ENCODE measurements at regions not wholly inside any gene's neighbourhood (a gene's known extent, or its start where the extent isn't known, plus 50 kb on each side); places are given as distances from the start of the nearest gene placed in this dataset.

DNA sequence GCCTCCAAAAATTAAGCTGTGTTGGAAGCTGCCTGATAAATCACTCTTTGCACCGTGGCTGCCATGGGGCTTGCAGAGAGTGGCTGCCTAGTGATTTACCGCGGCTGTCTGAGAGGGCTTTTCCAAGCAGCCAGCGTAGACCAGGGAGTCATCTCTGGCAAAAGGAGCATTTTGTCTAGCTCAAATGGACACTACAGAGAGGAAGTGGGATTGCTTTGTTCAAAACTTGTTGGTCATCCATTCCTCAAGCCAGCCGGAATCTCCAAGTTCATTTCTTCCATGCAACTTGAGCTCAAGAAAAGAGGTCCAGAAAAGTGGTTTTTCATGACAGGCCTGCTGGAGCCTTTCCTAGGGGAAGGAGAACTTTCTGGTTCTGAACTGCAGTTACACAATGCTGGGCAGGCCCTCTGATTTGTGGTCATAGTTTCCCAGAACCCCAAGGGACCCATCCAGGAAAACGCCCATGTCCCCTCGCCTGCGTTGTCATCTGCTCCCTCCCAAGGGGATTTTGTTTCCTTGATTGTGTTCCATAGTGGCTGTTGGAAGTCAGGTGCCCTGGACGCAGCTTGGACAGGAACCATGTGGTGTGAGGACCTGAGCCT, 108.1 kb downstream of the TRIB2 start:
- H3K4me2 ChIP-seq (ENCODE audit: low read depth, low read length) = no peak overlapping the region
- H2AFZ ChIP-seq (ENCODE audit: low read length) = no peak overlapping the region
- H3K27me3 ChIP-seq (replicated peaks; ENCODE audit: insufficient read depth, low read length) = no peaks in the 10 kb centered on the region
- H3K79me2 ChIP-seq (ENCODE audit: low read length) = no peaks in the 10 kb centered on the region
- H3K36me3 ChIP-seq (replicated peaks; ENCODE audit: insufficient read depth, low read length) = no peaks in the 10 kb centered on the region
- H3K27ac ChIP-seq (ENCODE audit: low read length) = no peak overlapping the region
- no peaks in the 10 kb centered on the region for H3K9me2 ChIP-seq (replicated peaks; ENCODE audit: insufficient read depth, low read length)
- H3K9ac ChIP-seq (ENCODE audit: low read length) = no peak overlapping the region
- no peaks in the 10 kb centered on the region for H4K20me1 ChIP-seq (ENCODE audit: insufficient read depth, low read length)
- H3K4me3 ChIP-seq (ENCODE audit: low read length) = no peak overlapping the region
- H3K9me3 ChIP-seq (replicated peaks; ENCODE audit: insufficient read depth, low read length) = no peaks in the 10 kb centered on the region
- no peaks in the 10 kb centered on the region for H3F3A ChIP-seq (ENCODE audit: insufficient read depth, low read length)
- no peaks in the 10 kb centered on the region for H3K4me1 ChIP-seq (ENCODE audit: low read length)
- DNase-seq = no peak
- no peak for TF ChIP-seq EZH2 (optimal IDR thresholded peaks at IDR 0.05; ENCODE audit: low read depth, low read length)
- TF ChIP-seq, protein P1, sequence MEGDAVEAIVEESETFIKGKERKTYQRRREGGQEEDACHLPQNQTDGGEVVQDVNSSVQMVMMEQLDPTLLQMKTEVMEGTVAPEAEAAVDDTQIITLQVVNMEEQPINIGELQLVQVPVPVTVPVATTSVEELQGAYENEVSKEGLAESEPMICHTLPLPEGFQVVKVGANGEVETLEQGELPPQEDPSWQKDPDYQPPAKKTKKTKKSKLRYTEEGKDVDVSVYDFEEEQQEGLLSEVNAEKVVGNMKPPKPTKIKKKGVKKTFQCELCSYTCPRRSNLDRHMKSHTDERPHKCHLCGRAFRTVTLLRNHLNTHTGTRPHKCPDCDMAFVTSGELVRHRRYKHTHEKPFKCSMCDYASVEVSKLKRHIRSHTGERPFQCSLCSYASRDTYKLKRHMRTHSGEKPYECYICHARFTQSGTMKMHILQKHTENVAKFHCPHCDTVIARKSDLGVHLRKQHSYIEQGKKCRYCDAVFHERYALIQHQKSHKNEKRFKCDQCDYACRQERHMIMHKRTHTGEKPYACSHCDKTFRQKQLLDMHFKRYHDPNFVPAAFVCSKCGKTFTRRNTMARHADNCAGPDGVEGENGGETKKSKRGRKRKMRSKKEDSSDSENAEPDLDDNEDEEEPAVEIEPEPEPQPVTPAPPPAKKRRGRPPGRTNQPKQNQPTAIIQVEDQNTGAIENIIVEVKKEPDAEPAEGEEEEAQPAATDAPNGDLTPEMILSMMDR (IDR thresholded peaks at IDR 0.05; ENCODE audit: low read length) = no peak
- TF ChIP-seq EZH2phosphoT487 (IDR thresholded peaks at IDR 0.05; ENCODE audit: low read length) = no peak

GRCh38 chr2:12826781-12827180, 110.0 kb downstream of the TRIB2 start:
- Histone ChIP-seq H3K4me1 (ENCODE audit: low read length) (no peaks in the 10 kb centered on the region), H3K27ac (ENCODE audit: low read length) (no peak overlapping the region), H3K36me3 (replicated peaks; ENCODE audit: insufficient read depth, low read length) (no peaks in the 10 kb centered on the region), H3K9ac (ENCODE audit: low read length) (no peak overlapping the region), H3F3A (ENCODE audit: insufficient read depth, low read length) (no peaks in the 10 kb centered on the region), H4K20me1 (ENCODE audit: insufficient read depth, low read length) (no peaks in the 10 kb centered on the region), H3K9me2 (replicated peaks; ENCODE audit: insufficient read depth, low read length) (no peaks in the 10 kb centered on the region), H3K79me2 (ENCODE audit: low read length) (no peaks in the 10 kb centered on the region), H2AFZ (ENCODE audit: low read length) (no peak overlapping the region), H3K4me2 (ENCODE audit: low read depth, low read length) (no peak overlapping the region), H3K4me3 (ENCODE audit: low read length) (no peak overlapping the region), H3K9me3 (replicated peaks; ENCODE audit: insufficient read depth, low read length) (no peaks in the 10 kb centered on the region), H3K27me3 (replicated peaks; ENCODE audit: insufficient read depth, low read length) (no peaks in the 10 kb centered on the region)
- DNase-seq = no peak
- TF ChIP-seq, protein P1 (IDR thresholded peaks at IDR 0.05; ENCODE audit: low read length) = no peak
- TF ChIP-seq EZH2 (optimal IDR thresholded peaks at IDR 0.05; ENCODE audit: low read depth, low read length) = no peak
- no peak for TF ChIP-seq EZH2phosphoT487 (IDR thresholded peaks at IDR 0.05; ENCODE audit: low read length)

GRCh38 chr2:12827721-12828120, 111.0 kb downstream of the TRIB2 start:
- Histone ChIP-seq H3K9me3 (replicated peaks; ENCODE audit: insufficient read depth, low read length) (no peaks in the 10 kb centered on the region), H3K79me2 (ENCODE audit: low read length) (no peaks in the 10 kb centered on the region), H3K9me2 (replicated peaks; ENCODE audit: insufficient read depth, low read length) (no peaks in the 10 kb centered on the region), H3F3A (ENCODE audit: insufficient read depth, low read length) (no peaks in the 10 kb centered on the region), H3K4me3 (ENCODE audit: low read length) (no peak overlapping the region), H3K36me3 (replicated peaks; ENCODE audit: insufficient read depth, low read length) (no peaks in the 10 kb centered on the region), H4K20me1 (ENCODE audit: insufficient read depth, low read length) (no peaks in the 10 kb centered on the region), H2AFZ (ENCODE audit: low read length) (no peak overlapping the region), H3K27ac (ENCODE audit: low read length) (no peak overlapping the region), H3K4me1 (ENCODE audit: low read length) (no peaks in the 10 kb centered on the region), H3K9ac (ENCODE audit: low read length) (no peak overlapping the region), H3K27me3 (replicated peaks; ENCODE audit: insufficient read depth, low read length) (no peaks in the 10 kb centered on the region), H3K4me2 (ENCODE audit: low read depth, low read length) (no peak overlapping the region)
- no peak for TF ChIP-seq EZH2 (optimal IDR thresholded peaks at IDR 0.05; ENCODE audit: low read depth, low read length)
- no peak for TF ChIP-seq EZH2phosphoT487 (IDR thresholded peaks at IDR 0.05; ENCODE audit: low read length)
- TF ChIP-seq, protein P1 (IDR thresholded peaks at IDR 0.05; ENCODE audit: low read length) = no peak
- no peak for DNase-seq
